ENCODE measurements at regions not wholly inside any gene's neighbourhood (a gene's known extent, or its start where the extent isn't known, plus 50 kb on each side); places are given as distances from the start of the nearest gene placed in this dataset.

DNA sequence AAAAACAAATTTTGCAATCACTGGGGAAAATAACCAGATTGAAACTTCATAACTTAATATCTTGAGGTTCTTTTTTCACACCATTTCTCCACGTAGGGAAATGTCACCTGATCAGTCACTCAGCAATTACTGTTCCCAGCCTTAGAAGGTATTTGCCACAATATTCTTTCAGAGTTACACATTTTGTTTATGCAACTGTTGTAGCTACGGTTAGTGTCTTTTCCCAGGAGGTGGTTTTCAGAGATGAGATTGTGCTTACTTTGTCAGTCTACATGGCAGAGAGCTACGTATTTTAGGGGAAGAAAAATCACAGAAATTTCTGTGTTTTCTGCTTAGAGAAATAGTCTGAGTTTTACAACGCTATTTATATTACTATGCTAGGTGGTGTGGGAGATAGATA, 792.8 kb upstream of the B3GALT2 start:
- TF ChIP-seq, protein P1, sequence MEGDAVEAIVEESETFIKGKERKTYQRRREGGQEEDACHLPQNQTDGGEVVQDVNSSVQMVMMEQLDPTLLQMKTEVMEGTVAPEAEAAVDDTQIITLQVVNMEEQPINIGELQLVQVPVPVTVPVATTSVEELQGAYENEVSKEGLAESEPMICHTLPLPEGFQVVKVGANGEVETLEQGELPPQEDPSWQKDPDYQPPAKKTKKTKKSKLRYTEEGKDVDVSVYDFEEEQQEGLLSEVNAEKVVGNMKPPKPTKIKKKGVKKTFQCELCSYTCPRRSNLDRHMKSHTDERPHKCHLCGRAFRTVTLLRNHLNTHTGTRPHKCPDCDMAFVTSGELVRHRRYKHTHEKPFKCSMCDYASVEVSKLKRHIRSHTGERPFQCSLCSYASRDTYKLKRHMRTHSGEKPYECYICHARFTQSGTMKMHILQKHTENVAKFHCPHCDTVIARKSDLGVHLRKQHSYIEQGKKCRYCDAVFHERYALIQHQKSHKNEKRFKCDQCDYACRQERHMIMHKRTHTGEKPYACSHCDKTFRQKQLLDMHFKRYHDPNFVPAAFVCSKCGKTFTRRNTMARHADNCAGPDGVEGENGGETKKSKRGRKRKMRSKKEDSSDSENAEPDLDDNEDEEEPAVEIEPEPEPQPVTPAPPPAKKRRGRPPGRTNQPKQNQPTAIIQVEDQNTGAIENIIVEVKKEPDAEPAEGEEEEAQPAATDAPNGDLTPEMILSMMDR (IDR thresholded peaks at IDR 0.05) = no peak
- TF ChIP-seq POLR2A (IDR thresholded peaks at IDR 0.05) = no peak
